CD4-positive, alpha-beta memory T cell (primary cell): ENCODE measurements at regions not wholly inside any gene's neighbourhood (a gene's known extent, or its start where the extent isn't known, plus 50 kb on each side); places are given as distances from the start of the nearest gene placed in this dataset.

ENCODE experiments used
- CTCF ChIA-PET: fragments of 350-600 bp; sonication (Branson Sonifier 250); formaldehyde crosslinking; loops from one replicate; lab custom pipeline; 2021; ENCODE audit warnings: inconsistent platforms; ENCODE audit not compliant: partially characterized antibody; lab: Charles Lee
- POLR2A ChIA-PET: fragments of 350-600 bp; sonication (Branson Sonifier 250); formaldehyde crosslinking; loops from one replicate; lab custom pipeline; 2021; ENCODE audit not compliant: partially characterized antibody; lab: Charles Lee
- DNase-seq, 5 donors: peaks; one replicate each; pipeline versions ENCODE4 v3.0.0 to v3.0.0-alpha.2; 2020 to 2022; ENCODE audit warnings: mixed read lengths in 1 of 5
- H3K27ac ChIP-seq: one replicate; pipeline ENCODE4 v1.7.0; 2013; ENCODE audit warnings: low read depth, low read length
- H3K27me3 ChIP-seq: 2 replicates; pipeline ENCODE4 v1.7.0; 2013; ENCODE audit warnings: mild to moderate bottlenecking, low read length, moderate library complexity; ENCODE audit not compliant: insufficient read depth
- H3K36me3 ChIP-seq: 2 replicates; pipeline ENCODE4 v1.7.0; 2013; ENCODE audit warnings: mild to moderate bottlenecking, low read length, moderate library complexity; ENCODE audit not compliant: insufficient read depth
- H3K4me1 ChIP-seq: 2 replicates; pipeline ENCODE4 v1.7.0; 2013; ENCODE audit warnings: mild to moderate bottlenecking, low read length, moderate library complexity; ENCODE audit not compliant: insufficient read depth
- H3K4me3 ChIP-seq, 2 donors: one replicate each; pipeline ENCODE4 v1.7.0; 2013; ENCODE audit warnings: low read length in 2 of 2, mild to moderate bottlenecking in 1 of 2
- H3K9me3 ChIP-seq, 2 donors: one replicate each; pipeline ENCODE4 v1.7.0; 2013; ENCODE audit warnings: low read length in 2 of 2, control low read depth in 1 of 2; ENCODE audit not compliant: control insufficient read depth in 1 of 2
- H3K27ac Mint-ChIP-seq, 7 donors: one replicate each; pipeline ENCODE4 v1.8.0; 2020 to 2021; ENCODE audit warnings: mixed read lengths in 7 of 7, mild to moderate bottlenecking in 6 of 7, inconsistent platforms in 3 of 7, moderate library complexity in 3 of 7
- H3K27me3 Mint-ChIP-seq, 2 donors: one replicate each; pipeline ENCODE4 v1.8.0; 2020 to 2021; ENCODE audit warnings: mixed read lengths in 2 of 2
- H3K36me3 Mint-ChIP-seq, 2 donors: one replicate each; pipeline ENCODE4 v1.8.0; 2020 to 2021; ENCODE audit warnings: mixed read lengths in 2 of 2, inconsistent platforms in 1 of 2, mild to moderate bottlenecking in 1 of 2
- H3K4me1 Mint-ChIP-seq, 4 donors: one replicate each; pipeline ENCODE4 v1.8.0; 2020 to 2021; ENCODE audit warnings: mixed read lengths in 4 of 4, mild to moderate bottlenecking in 1 of 4
- H3K4me3 Mint-ChIP-seq, 8 donors: one replicate each; pipeline ENCODE4 v1.8.0; 2020 to 2021; ENCODE audit warnings: mixed read lengths in 8 of 8, mild to moderate bottlenecking in 7 of 8, moderate library complexity in 6 of 8, inconsistent platforms in 3 of 8
- H3K9me3 Mint-ChIP-seq, 8 donors: one replicate each; pipeline ENCODE4 v1.8.0; 2020 to 2021; ENCODE audit warnings: mixed read lengths in 8 of 8, mild to moderate bottlenecking in 5 of 8, inconsistent platforms in 3 of 8, moderate library complexity in 1 of 8
- intact Hi-C: fragments of 100-400 bp; cut with micrococcal nuclease; formaldehyde crosslinking; loops from one replicate; pipeline ENCODE4 v1.15.1; 2023

- Histone ChIP-seq H3K9me3 (no peaks in the 10 kb centered on the region), H3K27me3 (no peaks in the 10 kb centered on the region), H3K27ac (no peak overlapping the region), H3K4me1 (no peaks in the 10 kb centered on the region), H3K36me3 (no peaks in the 10 kb centered on the region), H3K4me3 (no peak overlapping the region)
- intact Hi-C loops: no loop called here
- Mint-ChIP-seq H3K4me3 (no peak overlapping the region), H3K27me3 (no peaks in the 10 kb centered on the region), H3K27ac (no peak overlapping the region), H3K36me3 (no peaks in the 10 kb centered on the region), H3K9me3 (peaks cover 0 to 7% (median under 1%) of the 10 kb centered on the region in 8 donors), H3K4me1 (no peaks in the 10 kb centered on the region)
- POLR2A ChIA-PET: no interaction called here
- CTCF ChIA-PET: no interaction called here
- DNase-seq: no peak
These were observed 501.6 kb downstream of the PPARGC1A start for GRCh38 chr4:23388255-23388654.

GRCh38 chr4:23384741-23385140 lies 505.1 kb downstream of the PPARGC1A start:
- intact Hi-C loops: no loop called here
- H3K4me1 Mint-ChIP-seq: no peaks in the 10 kb centered on the region
- no peaks in the 10 kb centered on the region for H3K4me1 ChIP-seq
- no peaks in the 10 kb centered on the region for H3K36me3 Mint-ChIP-seq
- peaks cover 0 to 12% (median under 1%) of the 10 kb centered on the region in 8 donors for H3K9me3 Mint-ChIP-seq
- no peaks in the 10 kb centered on the region for H3K36me3 ChIP-seq
- CTCF ChIA-PET: no interaction called here
- H3K4me3 ChIP-seq: no peak overlapping the region
- H3K27me3 ChIP-seq: no peaks in the 10 kb centered on the region
- H3K27ac Mint-ChIP-seq: no peak overlapping the region
- H3K4me3 Mint-ChIP-seq: no peak overlapping the region
- no peaks in the 10 kb centered on the region for H3K9me3 ChIP-seq
- POLR2A ChIA-PET: no interaction called here
- DNase-seq: no peak
- no peaks in the 10 kb centered on the region for H3K27me3 Mint-ChIP-seq
- H3K27ac ChIP-seq: no peak overlapping the region

GRCh38 chr4:23382879-23383278 lies 507.0 kb downstream of the PPARGC1A start:
- H3K27me3 ChIP-seq: no peaks in the 10 kb centered on the region
- intact Hi-C loops: no loop called here
- H3K4me3 ChIP-seq: no peak overlapping the region
- ChIA-PET POLR2A (no interaction called here), CTCF (no interaction called here)
- DNase-seq: no peak
- peaks cover 0 to 23% (median under 1%) of the 10 kb centered on the region in 8 donors for H3K9me3 Mint-ChIP-seq
- H3K27me3 Mint-ChIP-seq: no peaks in the 10 kb centered on the region
- no peak overlapping the region for H3K27ac Mint-ChIP-seq
- no peaks in the 10 kb centered on the region for H3K4me1 ChIP-seq
- H3K27ac ChIP-seq: no peak overlapping the region
- no peaks in the 10 kb centered on the region for H3K9me3 ChIP-seq
- no peaks in the 10 kb centered on the region for H3K36me3 Mint-ChIP-seq
- no peaks in the 10 kb centered on the region for H3K36me3 ChIP-seq
- no peaks in the 10 kb centered on the region for H3K4me1 Mint-ChIP-seq
- no peak overlapping the region for H3K4me3 Mint-ChIP-seq

- H3K4me1 Mint-ChIP-seq: no peaks in the 10 kb centered on the region
- no peaks in the 10 kb centered on the region for H3K9me3 ChIP-seq
- ChIA-PET CTCF (no interaction called here), POLR2A (no interaction called here)
- H3K36me3 ChIP-seq: no peaks in the 10 kb centered on the region
- H3K27ac Mint-ChIP-seq: no peak overlapping the region
- intact Hi-C loops: no loop called here
- no peaks in the 10 kb centered on the region for H3K27me3 ChIP-seq
- no peak for DNase-seq
- H3K27ac ChIP-seq: no peak overlapping the region
- no peaks in the 10 kb centered on the region for H3K27me3 Mint-ChIP-seq
- H3K4me3 ChIP-seq: no peak overlapping the region
- H3K4me3 Mint-ChIP-seq: no peak overlapping the region
- H3K36me3 Mint-ChIP-seq: no peaks in the 10 kb centered on the region
- peaks cover 0 to 13% (median 0%) of the 10 kb centered on the region in 8 donors for H3K9me3 Mint-ChIP-seq
- H3K4me1 ChIP-seq: no peaks in the 10 kb centered on the region
These were observed 515.6 kb downstream of the PPARGC1A start for GRCh38 chr4:23374259-23374658.

- H3K9me3 Mint-ChIP-seq: peaks cover 0 to 10% (median 0%) of the 10 kb centered on the region in 8 donors
- intact Hi-C loops: no loop called here
- H3K36me3 ChIP-seq: no peaks in the 10 kb centered on the region
These were observed 516.6 kb downstream of the PPARGC1A start for GRCh38 chr4:23373261-23373660.

GRCh38 chr4:23371533-23371932 lies 518.3 kb downstream of the PPARGC1A start:
- H3K4me1 Mint-ChIP-seq: no peaks in the 10 kb centered on the region
- ChIA-PET POLR2A (no interaction called here), CTCF (no interaction called here)
- no peaks in the 10 kb centered on the region for H3K4me1 ChIP-seq
- no peaks in the 10 kb centered on the region for H3K9me3 ChIP-seq
- H3K27me3 ChIP-seq: no peaks in the 10 kb centered on the region
- H3K27ac Mint-ChIP-seq: no peak overlapping the region
- H3K27me3 Mint-ChIP-seq: no peaks in the 10 kb centered on the region
- H3K27ac ChIP-seq: no peak overlapping the region
- no peaks in the 10 kb centered on the region for H3K36me3 ChIP-seq
- intact Hi-C loops: no loop called here
- no peak overlapping the region for H3K4me3 Mint-ChIP-seq
- no peak overlapping the region for H3K4me3 ChIP-seq
- DNase-seq: no peak
- H3K9me3 Mint-ChIP-seq: peaks cover 0 to 8% (median 0%) of the 10 kb centered on the region in 8 donors
- no peaks in the 10 kb centered on the region for H3K36me3 Mint-ChIP-seq

More at GRCh38 chr4:23373261-23373660, 516.6 kb downstream of the PPARGC1A start:
- Histone ChIP-seq H3K27me3 (no peaks in the 10 kb centered on the region), H3K4me1 (no peaks in the 10 kb centered on the region), H3K9me3 (no peaks in the 10 kb centered on the region), H3K27ac (no peak overlapping the region), H3K4me3 (no peak overlapping the region)
- ChIA-PET POLR2A (no interaction called here), CTCF (no interaction called here)
- Mint-ChIP-seq H3K4me1 (no peaks in the 10 kb centered on the region), H3K36me3 (no peaks in the 10 kb centered on the region), H3K4me3 (no peak overlapping the region), H3K27ac (peak overlapping the region in 1 of 7 donors; percentile 5), H3K27me3 (no peaks in the 10 kb centered on the region)
- no peak for DNase-seq

- Histone ChIP-seq H3K4me1 (no peaks in the 10 kb centered on the region), H3K4me3 (no peak overlapping the region), H3K27me3 (no peaks in the 10 kb centered on the region), H3K9me3 (no peaks in the 10 kb centered on the region), H3K27ac (no peak overlapping the region), H3K36me3 (no peaks in the 10 kb centered on the region)
- intact Hi-C loops: no loop called here
- Mint-ChIP-seq H3K36me3 (no peaks in the 10 kb centered on the region), H3K27ac (no peak overlapping the region), H3K4me1 (no peaks in the 10 kb centered on the region), H3K9me3 (peaks cover 0 to 5% (median 0%) of the 10 kb centered on the region in 8 donors), H3K27me3 (no peaks in the 10 kb centered on the region), H3K4me3 (peak overlapping the region in 1 of 8 donors; percentile 38)
- ChIA-PET CTCF (no interaction called here), POLR2A (no interaction called here)
- DNase-seq: no peak
These were observed 520.5 kb downstream of the PPARGC1A start for GRCh38 chr4:23369331-23369730.
